Esophagus squamous epithelium (tissue), 5 donors: ENCODE measurements at regions not wholly inside any gene's neighbourhood (a gene's known extent, or its start where the extent isn't known, plus 50 kb on each side); places are given as distances from the start of the nearest gene placed in this dataset.
A peak's percentile ranks its signal among the peaks of the same experiment; 100 is the strongest.

ENCODE experiments used
- DNase-seq: peaks from one replicate; lab custom pipeline; 2025; lab: John Stamatoyannopoulos, UW
- H3K27ac ChIP-seq, 4 donors: fragments of 200-600 bp; sonication (generic); one replicate each; pipeline ENCODE4 v1.5.1; 2016 to 2019; ENCODE audit warnings: mild to moderate bottlenecking in 1 of 4
- H3K27me3 ChIP-seq, 4 donors: fragments of 200-600 bp; sonication (generic); 1 replicate in 3 of 4; 2 replicates in 1 of 4; pipeline versions ENCODE4 v1.5.1 to v1.6.0; 2017 to 2021; ENCODE audit warnings: antibody characterized with exemption in 1 of 4
- H3K36me3 ChIP-seq, 3 donors: fragments of 200-600 bp; sonication (generic); one replicate each; pipeline ENCODE4 v1.5.1; 2016 to 2019
- H3K4me1 ChIP-seq, 3 donors: fragments of 200-600 bp; sonication (generic); one replicate each; pipeline ENCODE4 v1.5.1; 2017 to 2019
- H3K4me3 ChIP-seq, 4 donors: fragments of 200-600 bp; sonication (generic); 1 replicate in 3 of 4; 2 replicates in 1 of 4; pipeline ENCODE4 v1.5.1; 2016 to 2019; ENCODE audit warnings: mild to moderate bottlenecking in 2 of 4, moderate library complexity in 1 of 4
- H3K9me3 ChIP-seq, 3 donors: fragments of 200-600 bp; sonication (generic); one replicate each; pipeline ENCODE4 v1.5.1; 2016 to 2019
- POLR2A ChIP-seq, 4 donors: fragments of 450-650 bp; IDR thresholded peaks; one replicate each; pipeline ENCODE4 v1.6.1; 2017; ENCODE audit warnings: antibody characterized with exemption in 4 of 4, mild to moderate bottlenecking in 4 of 4, moderate library complexity in 3 of 4
- WGBS, 2 donors: methylation state at CpG; one replicate each; pipeline ENCODE4 v1.1.5; 2018; 5-methylcytosine and 5-hydroxymethylcytosine counted together
- intact Hi-C: fragments of 100-400 bp; cut with DNase I; formaldehyde crosslinking; loops from one replicate; pipeline ENCODE4 v1.15.0; 2022
- TF ChIP-seq, protein P1 (sequence below), 6 experiments: fragments of 450-650 bp in 4 of 6; fragments of 200-600 bp in 2 of 6; sonication (generic) in 2 of 6; IDR thresholded peaks; one replicate each; pipeline ENCODE4 v1.5.1; 2016 to 2019; ENCODE audit warnings: antibody characterized with exemption in 6 of 6, mild to moderate bottlenecking in 4 of 6, moderate library complexity in 4 of 6
- donor health status: DM: yes; HTN: yes; CAD: no.

DNA sequence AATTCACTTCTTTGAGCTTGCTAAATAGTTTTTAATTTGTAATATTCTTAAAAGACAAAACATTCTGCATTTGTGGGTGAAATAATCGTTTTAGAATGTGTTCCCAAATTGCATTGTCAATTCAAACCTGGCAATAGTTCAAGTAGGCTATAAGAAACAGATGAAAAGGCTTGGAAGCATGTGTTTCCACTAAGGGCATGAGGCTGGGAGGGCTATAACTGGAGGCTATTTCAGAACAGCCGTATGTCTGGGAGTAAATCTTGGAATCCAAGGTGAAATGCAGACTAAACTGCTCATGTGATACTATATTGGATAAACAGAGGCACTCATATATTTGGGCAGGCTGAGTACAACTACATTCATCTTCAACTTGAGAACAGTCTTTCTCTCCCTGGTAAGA is 117.4 kb upstream of the GRPR start:
- DNase-seq: no peak
- intact Hi-C loops: no loop called here
- Histone ChIP-seq H3K27ac (no peak overlapping the region), H3K9me3 (no peaks in the 10 kb centered on the region), H3K36me3 (no peaks in the 10 kb centered on the region), H3K4me3 (no peak overlapping the region), H3K27me3 (no peaks in the 10 kb centered on the region), H3K4me1 (no peaks in the 10 kb centered on the region)
- no peak for TF ChIP-seq POLR2A (IDR thresholded peaks at IDR 0.05)
- TF ChIP-seq, protein P1, sequence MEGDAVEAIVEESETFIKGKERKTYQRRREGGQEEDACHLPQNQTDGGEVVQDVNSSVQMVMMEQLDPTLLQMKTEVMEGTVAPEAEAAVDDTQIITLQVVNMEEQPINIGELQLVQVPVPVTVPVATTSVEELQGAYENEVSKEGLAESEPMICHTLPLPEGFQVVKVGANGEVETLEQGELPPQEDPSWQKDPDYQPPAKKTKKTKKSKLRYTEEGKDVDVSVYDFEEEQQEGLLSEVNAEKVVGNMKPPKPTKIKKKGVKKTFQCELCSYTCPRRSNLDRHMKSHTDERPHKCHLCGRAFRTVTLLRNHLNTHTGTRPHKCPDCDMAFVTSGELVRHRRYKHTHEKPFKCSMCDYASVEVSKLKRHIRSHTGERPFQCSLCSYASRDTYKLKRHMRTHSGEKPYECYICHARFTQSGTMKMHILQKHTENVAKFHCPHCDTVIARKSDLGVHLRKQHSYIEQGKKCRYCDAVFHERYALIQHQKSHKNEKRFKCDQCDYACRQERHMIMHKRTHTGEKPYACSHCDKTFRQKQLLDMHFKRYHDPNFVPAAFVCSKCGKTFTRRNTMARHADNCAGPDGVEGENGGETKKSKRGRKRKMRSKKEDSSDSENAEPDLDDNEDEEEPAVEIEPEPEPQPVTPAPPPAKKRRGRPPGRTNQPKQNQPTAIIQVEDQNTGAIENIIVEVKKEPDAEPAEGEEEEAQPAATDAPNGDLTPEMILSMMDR (IDR thresholded peaks at IDR 0.05): no peak
- WGBS, 2 donors: 45 to 46% methylated on average over 2 of the region's 2 CpGs

DNA sequence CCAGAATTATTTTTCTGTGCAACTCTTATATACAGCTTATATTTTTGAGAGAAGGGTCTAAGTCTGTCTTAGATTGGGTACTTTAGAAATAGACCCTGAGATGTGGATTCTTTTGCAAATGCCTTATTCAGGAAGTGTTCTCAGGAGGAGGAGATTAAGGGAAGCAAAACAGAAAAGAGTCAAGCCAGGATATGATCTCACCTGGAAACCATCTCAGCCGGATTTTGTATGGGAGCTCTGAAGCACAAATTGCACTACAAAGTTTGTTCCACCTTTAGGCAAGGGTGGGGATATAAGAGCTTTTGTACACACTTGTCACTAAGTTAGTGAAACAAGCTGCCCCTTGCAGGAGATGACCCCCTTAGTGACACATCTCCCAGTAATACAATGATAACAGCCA is 121.2 kb upstream of the GRPR start:
- 27% methylated on average over 1 of the region's 1 CpG; no CpG with 5 or more reads in 1 of the 2 donors for WGBS, 2 donors
- Histone ChIP-seq H3K4me1 (no peaks in the 10 kb centered on the region), H3K36me3 (no peaks in the 10 kb centered on the region), H3K4me3 (no peak overlapping the region), H3K27ac (no peak overlapping the region), H3K27me3 (no peaks in the 10 kb centered on the region), H3K9me3 (no peaks in the 10 kb centered on the region)
- DNase-seq: no peak
- intact Hi-C loops: no loop called here
- TF ChIP-seq POLR2A (IDR thresholded peaks at IDR 0.05): no peak
- TF ChIP-seq, protein P1 (IDR thresholded peaks at IDR 0.05): no peak

DNA sequence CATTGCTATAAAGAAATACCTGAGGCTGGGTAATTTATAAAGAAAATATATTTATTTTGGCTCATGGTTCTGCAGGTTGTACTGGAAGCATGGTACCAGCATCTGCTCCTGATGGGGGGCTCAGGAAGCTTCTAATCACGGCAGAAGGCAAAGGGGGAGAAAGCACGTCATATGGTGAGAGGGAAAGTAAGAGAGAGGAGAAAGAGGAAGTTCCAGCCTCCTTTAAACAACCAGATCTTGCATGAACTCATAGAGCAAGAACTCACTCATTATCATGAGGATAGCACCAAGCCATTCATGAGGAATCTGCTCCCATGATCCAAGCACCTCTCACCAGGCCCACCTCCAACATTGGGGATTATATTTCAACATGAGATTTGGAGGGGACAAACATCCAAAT is 125.0 kb upstream of the GRPR start:
- TF ChIP-seq, protein P1 (IDR thresholded peaks at IDR 0.05): no peak
- no peak for TF ChIP-seq POLR2A (IDR thresholded peaks at IDR 0.05)
- H3K27me3 ChIP-seq: no peaks in the 10 kb centered on the region
- no peaks in the 10 kb centered on the region for H3K4me1 ChIP-seq
- intact Hi-C loops: no loop called here
- H3K36me3 ChIP-seq: no peaks in the 10 kb centered on the region
- H3K27ac ChIP-seq: no peak overlapping the region
- no peaks in the 10 kb centered on the region for H3K9me3 ChIP-seq
- no peak overlapping the region for H3K4me3 ChIP-seq
- WGBS, 2 donors: 13 to 33% methylated on average over 2 of the region's 2 CpGs
- no peak for DNase-seq

DNA sequence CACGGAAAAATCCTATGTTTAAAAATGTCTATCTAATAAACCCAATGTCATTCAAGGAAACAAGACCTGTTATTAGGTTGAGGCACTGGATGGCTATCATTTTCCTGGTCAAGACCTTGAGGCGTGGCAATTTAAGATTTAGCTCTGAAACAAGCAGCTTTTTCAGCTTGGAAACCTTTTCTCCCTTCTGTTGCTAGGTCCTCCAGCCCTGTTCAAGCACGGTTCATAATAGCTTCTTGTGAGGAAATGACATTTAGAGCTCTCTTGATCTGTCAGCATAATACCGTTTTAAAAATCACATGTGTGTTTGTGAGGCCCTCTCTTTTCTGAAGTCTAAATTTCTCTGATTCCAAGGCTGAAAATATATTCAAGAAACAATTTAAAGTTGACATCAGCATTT is 133.6 kb upstream of the GRPR start:
- no peaks in the 10 kb centered on the region for H3K9me3 ChIP-seq
- TF ChIP-seq, protein P1 (IDR thresholded peaks at IDR 0.05): no peak
- no peak for TF ChIP-seq POLR2A (IDR thresholded peaks at IDR 0.05)
- intact Hi-C loops: no loop called here
- H3K36me3 ChIP-seq: no peaks in the 10 kb centered on the region
- no peaks in the 10 kb centered on the region for H3K4me1 ChIP-seq
- no peak overlapping the region for H3K4me3 ChIP-seq
- WGBS, 2 donors: 73 to 74% methylated on average over 4 of the region's 4 CpGs
- DNase-seq: no peak
- H3K27me3 ChIP-seq: no peaks in the 10 kb centered on the region
- H3K27ac ChIP-seq: peak overlapping the region in 1 of 4 donors; percentile 39

DNA sequence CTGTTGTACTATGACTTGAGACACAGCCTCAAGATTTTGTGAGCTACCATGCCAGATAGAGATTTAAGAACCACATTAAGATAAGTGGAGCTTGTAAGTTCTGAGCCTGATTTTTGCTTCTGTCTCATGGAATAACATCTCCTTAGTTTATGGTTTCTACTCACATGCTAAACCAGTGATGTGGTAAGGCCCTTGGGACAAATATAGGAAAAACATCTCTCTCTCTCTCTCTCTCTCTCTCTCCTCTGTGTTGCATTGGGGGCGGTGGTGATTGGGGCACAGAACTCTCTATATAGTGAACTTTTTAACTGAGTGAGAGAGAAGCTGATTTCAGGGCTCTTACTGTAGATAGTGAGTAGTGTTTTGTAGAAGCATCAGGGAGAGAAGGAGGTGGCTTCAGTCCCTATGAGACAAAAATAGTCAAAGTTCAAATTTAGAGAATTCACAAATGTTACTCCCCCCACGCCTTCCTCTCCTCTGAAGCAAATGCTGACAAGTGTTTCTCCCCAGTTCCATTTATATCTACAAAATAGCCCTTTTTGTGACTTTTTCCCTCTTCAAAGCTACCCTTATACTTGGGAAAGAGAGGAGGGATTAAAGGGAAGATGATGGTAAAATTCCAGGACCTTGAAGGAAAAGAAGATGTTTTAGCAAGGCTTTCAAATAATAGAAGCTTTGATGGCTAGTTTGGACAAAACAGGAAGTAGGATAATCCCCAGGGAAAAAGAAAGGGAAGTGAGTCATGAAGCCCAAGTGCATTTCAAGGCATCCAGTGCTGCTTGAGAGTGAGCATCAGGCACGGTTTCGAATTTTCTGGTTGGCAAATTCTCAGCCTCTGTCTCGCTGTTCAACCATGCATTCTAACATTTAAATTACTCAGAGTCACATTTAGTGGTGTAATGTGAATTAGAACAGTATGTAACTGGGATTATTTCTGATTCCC is 134.3 kb upstream of the AP1S2 start:
- Histone ChIP-seq H3K9me3 (no peaks in the 10 kb centered on the region), H3K36me3 (no peaks in the 10 kb centered on the region), H3K4me1 (no peaks in the 10 kb centered on the region), H3K4me3 (no peak overlapping the region), H3K27ac (peak overlapping the region in 2 of 4 donors; percentile 36 to 39), H3K27me3 (no peaks in the 10 kb centered on the region)
- WGBS, 2 donors: 23 to 49% methylated on average over 4 to 5 of the region's 5 CpGs
- DNase-seq: no peak
- intact Hi-C loops: no loop called here
- TF ChIP-seq POLR2A (IDR thresholded peaks at IDR 0.05): no peak
- TF ChIP-seq, protein P1 (IDR thresholded peaks at IDR 0.05): no peak
